Loucy (cell line): ENCODE measurements at regions not wholly inside any gene's neighbourhood (a gene's known extent, or its start where the extent isn't known, plus 50 kb on each side); places are given as distances from the start of the nearest gene placed in this dataset.

Source experiments
- H2AFZ ChIP-seq: fragments of 200-600 bp; sonication (generic); 2 replicates; pipeline ENCODE4 v1.6.0; 2016; ENCODE audit warnings: antibody characterized with exemption, mild to moderate bottlenecking, low read length, moderate library complexity
- H3F3A ChIP-seq: fragments of 200-600 bp; 2 replicates; pipeline ENCODE4 v1.6.0; 2016; ENCODE audit warnings: antibody characterized with exemption, low read depth, mild to moderate bottlenecking
- H3K27me3 ChIP-seq: fragments of 200-600 bp; sonication (generic); 2 replicates; pipeline ENCODE4 v1.6.1; 2014; ENCODE audit warnings: low read length, mild to moderate bottlenecking; ENCODE audit not compliant: insufficient read depth, poor library complexity, severe bottlenecking
- H3K36me3 ChIP-seq: fragments of 200-600 bp; sonication (generic); 2 replicates; pipeline ENCODE4 v1.6.1; 2016; ENCODE audit warnings: low read length; ENCODE audit not compliant: insufficient read depth
- H3K4me1 ChIP-seq: fragments of 200-600 bp; sonication (generic); 2 replicates; pipeline ENCODE4 v1.5.1; 2014; ENCODE audit warnings: low read length, mild to moderate bottlenecking; ENCODE audit not compliant: insufficient read depth, poor library complexity, severe bottlenecking
- H3K4me2 ChIP-seq: fragments of 200-600 bp; sonication (generic); 2 replicates; pipeline ENCODE4 v1.6.0; 2014; ENCODE audit warnings: antibody characterized with exemption, low read length, low read depth, mild to moderate bottlenecking; ENCODE audit not compliant: poor library complexity, severe bottlenecking
- H3K4me3 ChIP-seq: fragments of 200-600 bp; sonication (generic); 2 replicates; pipeline ENCODE4 v1.5.1; 2014; ENCODE audit warnings: low read length, mild to moderate bottlenecking, mixed read lengths; ENCODE audit not compliant: poor library complexity, severe bottlenecking
- H3K79me2 ChIP-seq: fragments of 200-600 bp; sonication (generic); 2 replicates; pipeline ENCODE4 v1.6.1; 2014; ENCODE audit warnings: low read length; ENCODE audit not compliant: insufficient read depth
- H3K9ac ChIP-seq: fragments of 200-600 bp; sonication (generic); 2 replicates; pipeline ENCODE4 v1.6.0; 2014; ENCODE audit warnings: mild to moderate bottlenecking, low read depth, low read length, moderate library complexity; ENCODE audit not compliant: poor library complexity, severe bottlenecking
- H3K9me2 ChIP-seq: fragments of 200-600 bp; sonication (generic); replicated peaks from 2 replicates; pipeline ENCODE4 v1.6.1; 2016; ENCODE audit warnings: low read depth, low read length, mixed read lengths
- H3K9me3 ChIP-seq: fragments of 200-600 bp; sonication (generic); 2 replicates; pipeline ENCODE4 v1.6.1; 2014; ENCODE audit warnings: mild to moderate bottlenecking, antibody characterized with exemption, low read length, low read depth; ENCODE audit not compliant: insufficient read depth
- H4K20me1 ChIP-seq: fragments of 200-600 bp; sonication (generic); 2 replicates; pipeline ENCODE4 v1.6.0; 2014; ENCODE audit warnings: antibody characterized with exemption, low read length, mild to moderate bottlenecking; ENCODE audit not compliant: insufficient read depth, poor library complexity, severe bottlenecking
- EZH2phosphoT487 ChIP-seq: fragments of 200-600 bp; IDR thresholded peaks from 2 replicates; pipeline ENCODE4 v1.6.1; 2018; ENCODE audit warnings: antibody characterized with exemption, mild to moderate bottlenecking, moderate library complexity, borderline replicate concordance
- TF ChIP-seq, protein P1 (sequence below): fragments of 200-600 bp; sonication (generic); conservative IDR thresholded peaks from 2 replicates; pipeline ENCODE4 v1.5.1; 2014; ENCODE audit warnings: mild to moderate bottlenecking, antibody characterized with exemption, low read length

DNA sequence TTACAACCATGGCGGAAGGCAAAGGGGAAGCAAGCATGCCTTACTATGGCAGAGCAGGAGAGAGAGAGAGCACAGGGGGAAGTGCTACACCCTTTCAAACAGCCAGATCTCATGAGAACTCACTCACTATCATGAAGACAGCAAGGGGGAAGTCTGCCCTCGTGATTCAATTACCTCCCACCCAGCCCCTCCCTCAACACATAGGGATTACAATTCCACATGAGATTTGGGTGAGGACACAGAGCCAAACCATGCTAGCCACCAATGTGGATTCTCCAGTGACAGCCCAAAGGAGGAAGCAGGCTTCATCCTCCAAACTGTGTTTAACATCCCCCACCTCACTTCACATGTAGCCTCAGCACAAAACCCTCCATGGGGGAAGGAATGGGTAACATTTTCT lies 563.7 kb downstream of the CDK5RAP2 start:
- Histone ChIP-seq H3K4me2 (no peak overlapping the region), H3K36me3 (no peaks in the 10 kb centered on the region), H3K9me2 (no peaks in the 10 kb centered on the region), H2AFZ (no peak overlapping the region), H3K4me1 (no peaks in the 10 kb centered on the region), H3K9ac (no peak overlapping the region), H3K9me3 (no peaks in the 10 kb centered on the region), H3K27me3 (no peaks in the 10 kb centered on the region), H3F3A (no peaks in the 10 kb centered on the region), H3K4me3 (no peak overlapping the region), H3K79me2 (no peaks in the 10 kb centered on the region), H4K20me1 (no peaks in the 10 kb centered on the region)
- TF ChIP-seq, protein P1, sequence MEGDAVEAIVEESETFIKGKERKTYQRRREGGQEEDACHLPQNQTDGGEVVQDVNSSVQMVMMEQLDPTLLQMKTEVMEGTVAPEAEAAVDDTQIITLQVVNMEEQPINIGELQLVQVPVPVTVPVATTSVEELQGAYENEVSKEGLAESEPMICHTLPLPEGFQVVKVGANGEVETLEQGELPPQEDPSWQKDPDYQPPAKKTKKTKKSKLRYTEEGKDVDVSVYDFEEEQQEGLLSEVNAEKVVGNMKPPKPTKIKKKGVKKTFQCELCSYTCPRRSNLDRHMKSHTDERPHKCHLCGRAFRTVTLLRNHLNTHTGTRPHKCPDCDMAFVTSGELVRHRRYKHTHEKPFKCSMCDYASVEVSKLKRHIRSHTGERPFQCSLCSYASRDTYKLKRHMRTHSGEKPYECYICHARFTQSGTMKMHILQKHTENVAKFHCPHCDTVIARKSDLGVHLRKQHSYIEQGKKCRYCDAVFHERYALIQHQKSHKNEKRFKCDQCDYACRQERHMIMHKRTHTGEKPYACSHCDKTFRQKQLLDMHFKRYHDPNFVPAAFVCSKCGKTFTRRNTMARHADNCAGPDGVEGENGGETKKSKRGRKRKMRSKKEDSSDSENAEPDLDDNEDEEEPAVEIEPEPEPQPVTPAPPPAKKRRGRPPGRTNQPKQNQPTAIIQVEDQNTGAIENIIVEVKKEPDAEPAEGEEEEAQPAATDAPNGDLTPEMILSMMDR = no peak
- TF ChIP-seq EZH2phosphoT487 = no peak

DNA sequence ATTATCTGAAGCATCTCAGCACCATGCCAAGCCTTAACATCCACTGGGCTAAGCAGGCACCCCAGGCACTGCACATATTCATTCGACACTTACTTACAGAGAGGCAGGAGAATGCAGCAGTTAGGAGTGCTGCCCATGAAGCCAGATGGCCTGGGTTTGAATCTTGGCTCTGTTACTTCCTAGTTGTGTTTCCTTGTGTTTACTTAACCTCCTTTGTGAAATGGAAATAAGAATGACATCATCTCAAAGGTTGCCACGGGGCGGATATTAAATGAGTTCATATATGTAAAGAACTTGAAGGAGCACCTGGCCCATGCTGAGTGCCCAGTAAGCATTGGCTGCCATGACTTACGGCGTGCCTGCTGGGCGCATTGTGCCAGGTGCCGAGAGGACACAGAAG lies 565.2 kb downstream of the CDK5RAP2 start:
- Histone ChIP-seq H3K9me2 (no peaks in the 10 kb centered on the region), H2AFZ (no peak overlapping the region), H3K9me3 (no peaks in the 10 kb centered on the region), H3K9ac (no peak overlapping the region), H3K4me3 (no peak overlapping the region), H3K4me2 (no peak overlapping the region), H4K20me1 (no peaks in the 10 kb centered on the region), H3K79me2 (no peaks in the 10 kb centered on the region), H3K27me3 (no peaks in the 10 kb centered on the region), H3F3A (no peaks in the 10 kb centered on the region), H3K36me3 (no peaks in the 10 kb centered on the region), H3K4me1 (no peaks in the 10 kb centered on the region)
- TF ChIP-seq, protein P1 = no peak
- no peak for TF ChIP-seq EZH2phosphoT487

DNA sequence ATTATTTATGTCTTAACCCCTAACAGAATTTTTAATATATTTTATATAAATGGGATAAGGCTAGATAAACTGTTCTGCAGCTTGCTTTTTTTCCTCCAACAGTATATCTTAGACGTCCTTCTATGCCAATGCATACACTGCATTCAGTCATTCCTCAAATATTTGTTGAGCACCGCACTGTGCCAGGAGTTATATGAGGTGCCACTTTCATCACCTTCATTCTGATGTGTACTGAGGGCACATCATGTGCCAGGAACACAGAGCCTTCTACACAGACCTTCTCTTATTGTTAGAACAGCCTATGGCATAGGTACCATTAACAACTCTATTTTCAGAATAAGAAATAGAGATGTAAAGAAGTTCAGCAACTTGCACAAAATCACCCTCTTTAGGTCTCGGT lies 570.1 kb downstream of the CDK5RAP2 start:
- no peaks in the 10 kb centered on the region for H3K36me3 ChIP-seq
- no peaks in the 10 kb centered on the region for H3K9me3 ChIP-seq
- H3K4me2 ChIP-seq = no peak overlapping the region
- H3K9me2 ChIP-seq = no peaks in the 10 kb centered on the region
- H3K79me2 ChIP-seq = no peaks in the 10 kb centered on the region
- no peak for TF ChIP-seq EZH2phosphoT487
- TF ChIP-seq, protein P1 = no peak
- H3K4me1 ChIP-seq = no peaks in the 10 kb centered on the region
- no peak overlapping the region for H3K4me3 ChIP-seq
- H3K27me3 ChIP-seq = no peaks in the 10 kb centered on the region
- H3K9ac ChIP-seq = no peak overlapping the region
- no peaks in the 10 kb centered on the region for H4K20me1 ChIP-seq
- H3F3A ChIP-seq = no peaks in the 10 kb centered on the region
- no peak overlapping the region for H2AFZ ChIP-seq
